ENCODE measurements at regions not wholly inside any gene's neighbourhood (a gene's known extent, or its start where the extent isn't known, plus 50 kb on each side); places are given as distances from the start of the nearest gene placed in this dataset.

DNA sequence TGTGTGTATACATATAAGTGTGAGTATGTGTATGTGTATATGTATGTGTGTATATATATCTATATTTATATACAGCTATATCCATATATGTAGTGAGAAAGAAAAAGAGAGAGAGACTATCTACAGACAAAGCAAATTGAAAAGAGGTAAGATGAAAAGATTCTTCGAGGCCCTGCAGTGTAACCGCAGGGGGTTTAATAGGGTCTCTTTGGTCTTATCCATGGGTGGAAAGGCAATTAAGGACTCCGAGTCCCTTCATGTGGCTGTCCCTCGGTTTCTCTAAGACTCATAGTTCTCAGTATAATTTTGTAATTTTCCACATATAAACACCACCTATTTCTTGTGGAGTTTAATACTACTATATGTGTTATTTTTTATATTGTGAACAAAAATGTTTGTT, 50.6 kb upstream of the JAZF1 start:
- DNase-seq (ENCODE audit: low read depth), result no peak

GRCh38 chr7:28236560-28236959, 56.0 kb upstream of the JAZF1 start:
- DNase-seq (ENCODE audit: low read depth), result no peak

GRCh38 chr7:28237363-28237762, 56.8 kb upstream of the JAZF1 start:
- no peak for DNase-seq (ENCODE audit: low read depth)

DNA sequence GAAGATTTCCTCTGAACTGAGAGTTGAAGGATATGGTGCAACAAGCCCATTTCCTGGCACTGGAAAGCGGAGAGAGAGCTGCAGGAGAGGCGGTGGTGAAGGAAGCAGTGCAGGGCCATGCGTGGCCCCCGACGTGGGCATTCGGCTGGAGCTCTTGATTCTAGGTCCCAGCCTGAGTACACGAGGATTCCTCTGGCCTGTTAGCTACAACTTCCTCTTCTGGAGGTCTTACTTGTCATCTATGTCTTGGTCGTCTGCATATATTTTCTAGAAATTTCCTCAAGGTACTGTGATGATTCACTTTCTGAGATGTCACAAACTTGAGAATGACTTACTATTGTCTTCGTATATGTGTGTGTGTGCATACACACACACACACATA, 59.2 kb upstream of the JAZF1 start:
- DNase-seq (ENCODE audit: low read depth), result no peak

DNA sequence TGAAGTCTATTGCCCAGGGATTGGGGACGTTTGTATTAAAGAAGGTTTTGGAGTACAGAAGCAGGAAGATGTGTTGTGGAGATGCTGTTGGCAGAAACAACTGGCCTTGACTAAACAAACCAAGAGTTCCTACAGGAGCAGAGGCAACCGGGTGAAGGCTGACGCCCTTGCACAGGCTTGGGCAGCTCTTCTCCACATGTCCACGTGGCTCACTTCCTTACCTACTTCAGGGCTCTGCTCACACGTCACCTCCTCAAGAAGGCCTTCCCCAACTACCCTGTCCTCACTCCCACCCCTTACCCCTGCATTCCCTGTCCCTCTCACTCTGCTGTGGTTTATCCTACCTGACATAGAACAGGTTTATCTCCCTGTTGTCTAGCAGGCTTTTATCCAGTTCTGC, 59.9 kb upstream of the JAZF1 start:
- no peak for DNase-seq (ENCODE audit: low read depth)

- DNase-seq (ENCODE audit: low read depth), result peak; percentile 3
Measured at GRCh38 chr7:28243861-28244260, 63.3 kb upstream of the JAZF1 start.

GRCh38 chr7:28245123-28245878, 64.7 kb upstream of the JAZF1 start:
- no peak for DNase-seq (ENCODE audit: low read depth)

- DNase-seq (ENCODE audit: low read depth), result peak; percentile 4
Measured at GRCh38 chr7:28246921-28247461, 66.4 kb upstream of the JAZF1 start.

- DNase-seq (ENCODE audit: low read depth), result no peak
Measured at GRCh38 chr7:28258240-28258639, 77.6 kb upstream of the JAZF1 start.

GRCh38 chr7:28260969-28261368, 80.4 kb upstream of the JAZF1 start:
- no peak for DNase-seq (ENCODE audit: low read depth)

- DNase-seq (ENCODE audit: low read depth), result no peak
Measured at GRCh38 chr7:28263622-28264271, 83.2 kb upstream of the JAZF1 start.

- no peak for DNase-seq (ENCODE audit: low read depth)
Measured at GRCh38 chr7:28266402-28266801, 85.8 kb upstream of the JAZF1 start.

DNA sequence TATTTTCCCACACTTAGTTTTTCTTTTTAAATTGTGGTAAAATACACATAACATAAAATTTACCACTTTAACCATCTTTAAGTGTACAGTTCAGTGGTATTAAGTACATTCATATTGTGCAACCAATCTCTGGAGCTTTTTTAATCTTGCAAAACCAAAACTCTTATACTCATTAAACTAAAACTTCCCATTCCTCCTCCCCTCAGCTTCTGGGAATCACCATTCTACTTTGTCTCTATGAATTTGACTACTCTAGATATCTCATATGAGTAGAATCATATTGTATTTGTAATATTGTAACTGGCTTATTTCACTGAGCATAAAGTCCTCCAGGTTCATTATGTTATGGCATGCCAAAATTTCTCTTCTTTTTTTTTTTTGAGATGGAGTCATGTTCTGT, 86.4 kb upstream of the JAZF1 start:
- no peak for DNase-seq (ENCODE audit: low read depth)

DNA sequence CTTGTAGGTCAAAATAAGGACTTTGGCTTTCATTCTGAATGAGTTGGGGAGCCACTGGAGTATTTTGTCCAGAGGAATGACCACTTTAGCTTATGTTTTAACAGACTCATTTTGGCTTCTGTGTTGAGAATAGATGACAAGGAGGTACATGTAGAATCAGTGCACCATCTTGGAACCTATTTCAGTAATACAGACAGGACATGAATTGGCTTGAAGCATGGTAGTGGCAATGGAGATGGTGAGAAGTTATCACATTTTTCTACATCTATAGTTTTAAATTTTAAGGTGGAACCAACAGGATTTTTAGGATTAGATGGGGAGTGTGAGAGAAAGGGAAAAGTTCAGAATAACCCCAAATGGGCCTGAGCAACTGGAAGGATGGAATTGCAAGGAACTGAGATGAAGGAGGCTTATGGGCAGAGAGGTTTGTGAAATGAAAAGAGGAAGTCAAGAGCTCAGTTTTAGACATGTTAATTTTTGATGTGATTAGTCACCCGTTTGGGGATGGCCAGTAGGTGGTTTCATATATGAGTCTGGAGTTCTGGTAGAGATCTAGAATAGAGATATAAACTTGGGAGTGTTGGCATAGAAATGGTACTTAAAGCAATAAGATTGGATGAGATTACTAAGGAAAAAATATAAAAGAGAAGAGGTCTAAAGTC, 89.2 kb upstream of the JAZF1 start:
- no peak for DNase-seq (ENCODE audit: low read depth)

DNA sequence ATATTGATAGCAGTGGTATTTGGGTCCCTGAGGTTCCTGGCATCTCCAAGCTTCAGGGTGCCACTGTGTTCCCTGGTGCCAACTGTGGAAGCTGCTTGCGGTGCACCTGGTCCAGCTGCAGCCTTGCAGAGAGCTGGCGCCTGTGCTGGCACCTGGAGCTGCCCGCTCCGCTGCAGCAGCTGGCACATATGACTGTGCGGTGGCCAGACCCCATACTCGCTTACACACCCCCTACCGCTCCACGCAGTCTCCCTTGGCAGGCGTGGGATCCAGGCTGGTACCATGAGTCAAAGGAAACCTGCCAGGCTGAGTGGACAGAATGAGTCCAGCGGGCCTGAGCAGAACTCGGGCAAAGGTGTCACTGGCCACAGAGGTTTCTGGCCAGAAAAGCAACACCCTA, 89.9 kb upstream of the JAZF1 start:
- no peak for DNase-seq (ENCODE audit: low read depth)

DNA sequence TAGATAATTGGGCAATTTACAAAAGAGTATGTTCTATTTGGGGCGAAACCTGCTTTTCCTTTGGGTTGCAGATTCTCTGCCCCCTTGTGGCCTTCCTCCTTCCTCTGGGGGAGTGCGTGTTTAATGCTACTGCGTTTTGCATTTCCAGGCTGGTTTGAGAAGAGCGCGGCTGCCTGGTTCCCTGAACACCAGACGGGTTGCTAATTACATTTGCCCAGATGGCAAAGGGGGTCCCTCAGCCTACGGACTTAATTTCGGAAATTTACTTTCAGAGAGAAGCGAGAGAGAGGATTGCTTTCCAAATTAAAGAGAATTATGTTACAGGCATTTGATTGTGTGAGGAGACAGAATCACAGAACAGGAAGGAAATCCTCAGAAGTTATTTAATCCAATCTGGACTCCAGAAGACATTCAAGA, 91.9 kb upstream of the JAZF1 start:
- DNase-seq (ENCODE audit: low read depth), result peak; percentile 23

DNA sequence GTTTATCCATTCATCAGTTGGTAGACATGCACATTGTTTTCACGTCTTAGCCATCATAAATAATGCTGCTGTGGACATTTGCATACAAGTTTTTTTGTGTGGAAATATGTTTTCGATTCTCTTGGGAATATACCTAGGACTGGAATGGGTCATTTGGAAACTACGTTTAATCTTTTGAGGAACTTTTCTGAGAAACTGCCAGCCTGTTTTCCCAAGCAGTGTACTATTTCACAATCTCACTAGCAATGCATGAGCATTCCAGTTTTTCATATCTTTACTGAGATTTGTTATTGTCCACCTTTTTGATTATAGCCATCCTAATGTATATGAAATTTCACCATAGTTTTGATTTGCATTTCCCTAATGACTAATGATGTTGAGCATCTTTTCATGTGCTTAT, 95.7 kb upstream of the JAZF1 start:
- DNase-seq (ENCODE audit: low read depth), result no peak

DNA sequence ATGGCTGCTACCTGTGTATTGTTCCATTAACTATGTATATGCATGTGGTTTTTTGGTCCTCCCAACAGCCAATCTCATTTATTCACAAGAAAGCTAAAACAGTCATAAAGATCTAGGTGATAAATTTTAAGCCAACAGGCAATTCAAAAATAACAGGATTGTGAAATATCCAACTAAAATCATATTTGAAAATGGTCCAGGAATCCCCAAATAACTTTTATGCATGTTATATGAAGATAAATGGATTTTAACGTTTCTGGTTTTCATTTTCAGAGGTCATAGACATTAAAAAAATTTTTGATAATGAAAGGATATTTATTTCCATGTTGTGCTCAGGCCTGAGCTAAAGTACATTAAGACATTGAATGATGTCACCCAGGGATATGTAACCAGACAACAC, 96.8 kb upstream of the JAZF1 start:
- no peak for DNase-seq (ENCODE audit: low read depth)

- DNase-seq (ENCODE audit: low read depth), result no peak
Measured at GRCh38 chr7:28277958-28278357, 97.4 kb upstream of the JAZF1 start.

DNA sequence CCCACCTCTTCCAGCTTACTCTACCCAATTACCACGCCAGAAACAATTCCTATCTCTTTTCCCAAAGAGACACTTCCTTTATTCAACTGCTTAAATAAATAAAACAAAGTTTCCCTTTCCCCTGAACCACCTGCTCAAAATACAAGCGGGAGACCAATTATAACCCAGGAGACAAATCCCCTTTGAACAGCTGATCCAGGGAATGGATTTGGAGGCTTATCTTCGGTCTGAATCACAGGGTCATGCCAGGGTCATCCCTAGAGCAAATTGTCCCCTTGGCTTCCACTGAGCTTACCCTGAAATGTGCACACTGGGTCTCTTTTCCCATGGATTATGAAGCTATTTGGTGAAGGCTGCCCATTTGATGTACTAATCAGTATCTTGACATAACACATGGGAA, 99.9 kb upstream of the JAZF1 start:
- no peak for DNase-seq (ENCODE audit: low read depth)

DNA sequence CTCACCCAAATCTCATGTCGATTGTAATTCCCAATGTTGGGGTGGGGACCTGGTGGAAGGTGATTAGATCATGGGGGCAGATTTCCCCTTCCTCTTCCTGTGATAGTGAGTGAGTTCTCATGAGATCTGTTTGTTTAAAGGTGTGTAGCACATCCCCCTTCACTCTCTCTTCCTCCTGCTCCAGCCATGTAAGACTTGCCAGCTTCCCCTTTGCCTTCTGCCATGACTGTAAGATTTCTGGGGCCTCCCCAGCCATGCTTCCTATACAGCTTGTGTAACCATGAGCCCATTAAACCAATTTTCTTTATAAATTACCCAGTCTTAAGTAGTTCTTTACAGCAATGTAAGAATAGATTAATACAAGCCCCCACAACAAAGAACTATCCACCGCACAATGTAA, 109.9 kb upstream of the JAZF1 start:
- no peak for DNase-seq (ENCODE audit: low read depth)

DNA sequence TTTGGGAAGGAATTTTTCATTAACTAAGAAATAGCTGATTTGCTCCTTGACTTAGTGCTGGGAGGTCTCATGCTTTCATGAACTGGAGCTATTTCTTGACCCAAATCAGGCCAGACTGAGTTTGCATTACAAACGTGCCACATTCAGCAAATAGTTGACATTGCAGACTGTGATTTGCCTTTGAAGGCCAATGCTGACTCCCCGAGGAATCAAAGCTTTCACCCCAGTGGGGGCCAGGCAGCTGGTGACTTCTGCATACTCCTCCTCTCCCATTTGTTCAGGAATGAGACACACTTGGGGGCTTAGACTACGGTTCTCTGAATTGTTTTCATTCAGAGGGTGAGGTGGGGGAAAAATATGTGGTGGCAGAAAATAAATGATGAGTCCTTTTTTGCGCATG, 111.0 kb upstream of the JAZF1 start:
- no peak for DNase-seq (ENCODE audit: low read depth)

- no peak for DNase-seq (ENCODE audit: low read depth)
Measured at GRCh38 chr7:28292834-28293526, 112.4 kb upstream of the JAZF1 start.
